DMS79 treated with DMSO at 0.1 percent for 48 hours (cell line): ENCODE measurements at regions not wholly inside any gene's neighbourhood (a gene's known extent, or its start where the extent isn't known, plus 50 kb on each side); places are given as distances from the start of the nearest gene placed in this dataset.
"Not testable (repeated sequence)": the region's sequence is repeated elsewhere in the genome, so short reads cannot be mapped to it uniquely, and the experiment has no call there.

Experiments used
- DNase-seq: peaks from one replicate; lab custom pipeline; 2025; lab: John Stamatoyannopoulos, UW

DNA sequence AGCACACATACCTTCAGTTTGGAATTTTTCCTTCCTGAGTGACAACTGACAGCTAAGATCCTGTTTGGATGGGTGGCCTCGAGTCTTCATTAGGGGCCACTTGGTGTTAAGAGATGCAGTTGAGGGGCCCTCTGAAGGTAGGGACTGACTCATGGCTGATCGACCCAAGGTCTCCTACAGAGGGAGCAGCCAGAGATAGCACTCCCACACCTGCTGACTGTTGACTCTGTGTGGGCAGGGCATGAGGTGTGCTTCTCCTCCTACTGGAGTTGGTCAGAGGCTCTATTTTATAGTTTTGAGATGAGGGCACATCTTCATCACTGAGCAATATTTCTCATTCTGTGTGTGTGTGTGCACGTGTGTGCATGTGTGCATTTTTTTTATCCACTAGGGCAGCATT is 378.8 kb upstream of the PODXL start:
- no peak for DNase-seq

DNA sequence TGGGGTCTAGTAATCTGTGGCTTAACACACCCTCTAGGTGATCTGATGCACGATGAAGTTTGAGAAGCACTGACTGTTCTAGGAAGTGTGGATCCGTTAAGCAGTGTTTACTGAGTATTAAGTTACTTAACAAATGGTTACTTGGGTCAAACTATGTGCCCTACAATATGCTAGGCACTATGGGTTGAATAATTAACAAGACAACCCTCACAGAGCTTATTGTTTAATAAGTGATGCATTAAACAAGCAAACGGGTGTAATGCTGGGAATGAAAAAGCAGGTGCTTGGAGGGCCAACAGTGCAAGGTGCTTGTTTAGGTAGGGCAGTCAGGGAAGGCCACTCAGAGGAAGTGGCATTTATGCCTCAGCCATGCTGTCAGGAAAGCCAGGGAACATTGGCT is 378.0 kb upstream of the PODXL start:
- no peak for DNase-seq

DNA sequence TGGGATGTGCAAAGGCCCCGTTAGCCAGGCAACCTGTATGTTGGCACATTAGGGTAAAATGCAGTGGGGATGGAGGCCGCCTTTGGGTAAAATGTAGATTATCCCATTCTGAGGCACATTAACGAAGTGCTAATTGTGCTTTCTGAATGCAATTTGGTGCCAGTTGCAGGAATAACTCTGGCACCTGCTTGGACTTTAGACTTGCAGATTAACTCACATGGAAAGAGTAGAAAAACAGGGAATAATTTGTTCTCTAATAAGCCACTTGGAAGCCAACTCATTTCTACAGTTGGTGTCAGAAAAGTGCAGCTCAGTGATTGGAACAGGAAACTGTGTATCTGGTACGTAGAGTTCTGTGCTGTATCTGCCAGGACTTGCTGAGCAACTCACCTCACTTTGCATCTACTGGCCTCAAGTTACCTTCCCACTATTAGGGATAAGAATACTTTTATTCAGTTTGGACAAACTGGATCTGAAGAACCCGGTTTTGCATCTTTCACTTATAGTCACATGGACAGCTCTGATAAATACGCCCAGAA is 377.4 kb upstream of the PODXL start:
- no peak for DNase-seq

DNA sequence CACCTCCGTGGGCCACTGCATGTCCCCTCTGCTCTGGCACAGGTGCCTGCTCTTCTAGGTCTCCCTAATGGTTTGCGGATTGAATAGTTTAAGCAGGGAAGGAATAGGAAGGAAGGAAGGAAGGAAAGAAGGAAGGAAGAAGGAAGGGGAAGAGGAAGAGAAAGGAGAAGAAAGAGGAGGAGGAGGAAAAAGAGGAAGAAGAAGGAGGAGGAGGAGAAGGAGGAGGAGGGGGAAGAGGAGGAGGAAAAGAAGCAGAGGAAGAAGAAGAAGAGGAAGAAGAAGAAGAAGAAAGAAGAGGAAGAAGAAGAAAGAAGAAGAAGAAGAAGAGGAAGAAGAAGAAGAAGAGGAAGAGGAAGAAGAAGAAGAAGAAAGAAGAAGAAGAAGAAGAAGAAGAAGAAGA is 376.8 kb upstream of the PODXL start:
- not testable (repeated sequence) for DNase-seq

- DNase-seq = no peak
Measured at GRCh38 chr7:131932271-131932670, 375.8 kb upstream of the PODXL start.

GRCh38 chr7:131931370-131931769 is 374.9 kb upstream of the PODXL start:
- DNase-seq = no peak

DNA sequence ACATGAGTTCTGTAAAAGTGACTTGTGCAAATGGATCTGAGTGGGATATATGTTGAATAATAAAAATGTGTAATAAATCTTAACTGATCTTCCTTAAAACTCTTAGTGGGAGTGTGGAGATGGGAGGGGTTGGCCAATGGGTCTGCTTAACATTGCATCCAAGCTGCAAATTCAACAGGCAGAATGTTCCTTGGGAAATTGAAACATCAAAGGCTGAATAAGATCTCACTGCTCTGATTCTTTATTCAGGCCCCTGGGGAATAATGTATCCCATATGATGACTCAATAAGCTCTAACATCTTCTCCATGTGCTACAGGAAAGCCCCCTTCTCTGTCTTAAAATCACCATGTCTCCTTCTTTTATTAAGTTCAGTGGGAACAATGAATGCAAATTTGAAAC is 373.2 kb upstream of the PODXL start:
- no peak for DNase-seq

DNA sequence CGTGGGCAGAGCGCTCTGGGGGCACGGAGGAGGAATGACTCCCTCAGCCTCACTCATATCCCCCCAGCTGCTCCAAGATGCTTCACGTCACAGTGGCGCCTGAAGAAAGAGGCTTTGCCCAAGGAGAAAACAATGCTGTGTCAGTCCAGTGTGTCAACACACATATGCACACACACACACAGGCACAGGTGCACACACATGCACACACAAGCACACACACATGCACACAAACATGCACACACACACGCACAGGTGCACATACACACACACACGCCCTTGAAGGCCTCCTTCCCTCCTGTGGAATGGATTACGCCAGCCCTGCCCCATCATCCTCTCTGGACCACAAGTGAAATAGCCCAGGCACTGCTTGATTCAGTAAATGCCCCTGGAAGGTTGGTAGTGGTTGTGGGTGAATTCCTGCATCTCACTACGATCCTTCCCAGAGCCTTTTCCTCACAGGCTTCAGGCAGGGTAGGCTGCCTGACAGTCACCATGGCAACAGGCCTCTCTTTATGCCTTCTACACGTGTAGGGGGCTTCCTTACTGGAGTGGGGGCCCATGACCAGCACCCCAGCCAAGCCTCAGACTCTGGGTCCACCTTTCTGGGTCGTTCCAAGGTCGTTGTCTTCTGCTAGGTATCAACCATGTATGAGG is 371.5 kb upstream of the PODXL start:
- no peak for DNase-seq

GRCh38 chr7:131925636-131926035 is 369.2 kb upstream of the PODXL start:
- DNase-seq = no peak

DNA sequence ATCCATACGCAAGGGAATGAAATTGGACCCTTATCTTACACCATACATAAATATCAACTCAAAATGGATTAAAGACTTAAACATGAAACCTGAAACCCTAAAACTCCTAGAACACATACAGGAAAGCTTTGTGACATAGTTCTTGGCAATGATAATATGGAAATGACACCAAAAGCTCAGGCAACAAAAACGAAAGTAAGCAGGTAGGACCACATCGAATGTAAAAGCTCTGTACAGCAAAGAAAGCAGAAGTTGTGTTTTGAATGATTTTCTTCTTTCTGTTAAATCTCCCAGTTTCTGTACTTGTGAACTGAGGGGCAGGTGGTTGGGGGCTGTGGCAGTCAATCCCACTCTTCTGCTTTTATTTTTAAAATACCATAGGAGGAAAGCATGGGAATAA is 368.4 kb upstream of the PODXL start:
- no peak for DNase-seq

DNA sequence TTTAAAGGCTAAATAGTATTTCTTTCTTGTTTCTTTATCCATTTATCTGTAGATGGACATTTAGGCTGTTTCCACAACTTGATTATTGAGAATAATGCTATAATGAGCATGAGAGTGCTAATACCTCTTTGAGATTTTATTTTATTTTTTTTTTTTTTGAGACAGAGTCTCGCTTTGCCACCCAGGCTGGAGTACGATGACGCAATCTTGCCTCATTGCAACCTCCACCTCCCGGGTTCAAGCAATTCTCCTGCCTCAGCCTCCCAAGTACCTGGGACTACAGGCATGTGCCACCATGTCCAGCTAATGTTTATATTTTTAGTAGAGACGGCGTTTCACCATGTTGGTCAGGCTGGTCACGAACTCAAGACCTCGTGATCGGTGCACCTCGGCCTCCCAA is 366.5 kb upstream of the PODXL start:
- DNase-seq = not testable (repeated sequence)

DNA sequence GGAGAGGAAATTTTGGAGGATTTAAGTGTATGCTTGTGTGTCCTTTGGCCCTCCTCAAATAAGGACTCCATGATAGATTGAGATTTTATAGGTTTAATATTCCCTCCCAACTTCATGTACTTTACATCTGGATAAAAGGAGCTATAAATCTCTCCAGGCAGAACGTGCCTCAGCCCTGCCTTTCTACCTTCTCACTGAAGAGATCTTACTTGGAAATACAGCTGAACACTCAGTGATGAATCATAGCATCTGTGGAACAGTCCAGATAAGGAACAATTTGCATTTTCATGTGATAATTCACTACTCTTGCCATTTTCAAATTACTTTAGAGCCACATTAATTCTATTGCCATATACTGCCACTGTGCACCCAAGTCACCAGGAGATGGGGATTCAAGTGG is 364.6 kb upstream of the PODXL start:
- peak; percentile 89 for DNase-seq

- DNase-seq = peak; percentile 90
Measured at GRCh38 chr7:131919920-131920709, 363.7 kb upstream of the PODXL start.

- DNase-seq = no peak
Measured at GRCh38 chr7:131911112-131911511, 354.7 kb upstream of the PODXL start.

DNA sequence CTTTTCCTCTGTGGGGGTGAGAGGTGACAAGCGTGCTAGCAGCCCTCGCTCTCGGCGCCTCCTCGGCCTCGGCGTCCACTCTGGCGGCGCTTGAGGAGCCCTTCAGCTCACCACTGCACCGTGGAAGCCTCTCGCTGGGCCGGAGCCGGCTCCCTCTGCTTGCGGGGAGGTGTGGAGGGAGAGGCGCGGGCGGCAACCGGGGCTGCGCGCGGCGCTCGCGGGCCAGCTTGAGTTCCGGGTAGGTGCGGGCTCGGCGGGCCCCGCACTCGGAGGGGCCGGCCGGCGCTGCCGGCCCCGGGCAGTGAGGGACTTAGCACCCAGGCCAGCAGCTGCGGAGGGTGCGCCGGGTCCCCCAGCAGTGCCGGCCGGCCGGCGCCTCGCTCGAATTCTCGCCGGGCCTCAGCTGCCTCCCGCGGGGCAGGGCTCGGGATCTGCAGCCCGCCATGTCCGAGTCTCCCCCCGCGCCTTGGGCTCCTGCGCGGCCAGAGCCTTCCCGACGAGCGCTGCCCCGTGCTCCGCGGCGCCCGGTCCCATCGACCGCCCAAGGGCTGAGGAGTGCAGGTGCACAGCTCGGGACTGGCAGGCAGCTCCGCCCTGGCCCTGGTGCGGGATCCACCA is 352.8 kb upstream of the PODXL start:
- no peak for DNase-seq

- DNase-seq = no peak
Measured at GRCh38 chr7:131908714-131909113, 352.3 kb upstream of the PODXL start.

DNA sequence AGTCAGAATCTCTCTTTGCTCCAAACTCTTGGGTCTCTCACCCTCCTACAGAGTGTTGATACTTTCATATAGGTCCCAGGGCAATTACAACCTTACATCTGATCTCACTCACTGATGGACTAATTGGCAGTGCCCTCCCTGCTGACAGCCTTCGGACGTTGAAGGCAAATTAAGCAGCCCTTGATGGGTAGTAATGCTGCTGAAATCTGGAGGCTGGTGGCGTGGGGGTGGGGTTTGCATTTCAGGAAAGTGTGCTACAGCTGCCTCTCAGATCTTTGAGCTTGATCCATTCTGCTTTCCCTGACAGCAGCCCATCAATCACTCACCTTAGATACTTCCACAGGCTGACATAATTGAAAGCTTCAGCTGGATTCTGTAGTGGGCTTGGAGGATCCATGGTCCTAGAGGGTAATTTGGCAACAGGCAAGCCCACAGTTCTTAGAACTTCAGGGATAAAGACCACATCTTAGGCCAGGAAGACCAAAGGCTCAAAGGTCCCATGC is 349.1 kb upstream of the PODXL start:
- DNase-seq = no peak

- no peak for DNase-seq
Measured at GRCh38 chr7:131904760-131905327, 348.4 kb upstream of the PODXL start.

DNA sequence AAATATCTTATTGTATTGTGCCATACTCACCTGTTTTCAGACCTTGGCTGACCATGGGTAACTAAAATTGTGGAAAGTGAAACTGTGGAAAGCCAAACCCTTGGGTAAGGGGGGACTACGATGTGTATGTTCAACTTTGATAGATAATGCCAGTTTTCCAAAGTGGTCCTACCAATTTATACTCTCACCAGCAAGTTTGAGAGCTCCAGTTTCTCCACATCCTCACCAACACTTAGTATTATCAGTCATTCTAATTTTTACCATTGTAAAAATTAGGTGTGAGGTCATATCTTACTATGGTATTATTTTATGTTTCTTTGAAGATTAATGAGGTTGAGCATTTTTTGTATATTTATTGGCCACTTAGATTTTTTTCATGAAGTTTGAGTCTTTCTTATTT is 346.9 kb upstream of the PODXL start:
- DNase-seq = no peak

- DNase-seq = no peak
Measured at GRCh38 chr7:131900785-131901287, 344.4 kb upstream of the PODXL start.

DNA sequence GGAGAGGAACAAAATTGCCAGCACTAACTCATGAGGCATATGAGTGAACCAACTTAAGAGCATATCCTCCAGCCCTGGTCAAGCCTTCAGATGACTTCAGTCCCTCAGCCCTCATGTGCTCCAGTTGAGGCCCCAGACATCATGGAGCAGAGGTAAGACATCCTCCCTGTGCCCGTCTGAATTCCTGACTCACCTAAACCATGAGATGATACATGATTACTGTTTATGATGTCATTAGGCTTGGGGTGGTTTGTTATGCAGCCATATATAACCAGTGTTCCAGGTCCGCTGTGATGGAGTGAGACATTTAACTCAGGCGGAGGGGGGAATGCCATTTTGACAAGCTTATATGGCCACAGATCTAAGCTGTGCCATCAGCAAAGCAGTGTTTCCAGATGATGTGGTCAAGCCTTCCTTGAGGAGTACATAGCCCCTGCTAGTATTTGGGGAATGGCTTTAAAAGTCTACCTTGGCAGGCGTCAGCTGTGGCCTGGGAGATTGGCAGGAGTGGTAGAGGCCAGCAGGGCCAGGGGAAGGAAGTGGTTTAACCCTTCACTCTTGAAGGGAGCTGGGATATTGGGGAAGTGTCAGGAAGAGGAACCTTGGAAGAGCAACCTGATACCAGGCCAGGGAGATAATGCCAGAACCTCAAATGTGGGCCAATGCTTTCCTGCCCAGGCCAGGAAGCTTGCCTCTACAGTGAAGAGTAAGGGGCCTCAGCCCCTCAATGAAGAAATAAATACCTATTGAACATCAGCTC is 343.0 kb upstream of the PODXL start:
- DNase-seq = no peak

DNA sequence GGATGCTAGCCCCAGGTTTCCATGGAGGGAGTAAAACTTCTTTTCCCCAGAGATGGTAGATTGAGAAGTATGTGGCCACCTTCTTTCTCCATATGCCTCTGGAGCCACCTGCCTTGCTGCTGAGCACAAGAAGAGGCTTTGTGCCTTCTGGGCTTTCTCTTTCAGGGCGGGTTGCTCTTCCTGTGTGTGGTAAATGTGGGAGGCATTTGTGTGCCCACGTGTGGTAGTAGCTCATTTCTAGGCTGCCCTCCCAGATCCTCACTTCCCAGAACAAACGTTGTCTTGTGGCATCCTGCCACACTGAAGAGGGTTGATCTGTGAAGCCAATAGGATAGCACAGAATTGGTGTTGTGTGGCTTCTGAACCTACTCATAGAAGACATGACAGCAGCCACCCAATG is 342.0 kb upstream of the PODXL start:
- no peak for DNase-seq
